Panc1 (cell line): ENCODE measurements at regions not wholly inside any gene's neighbourhood (a gene's known extent, or its start where the extent isn't known, plus 50 kb on each side); places are given as distances from the start of the nearest gene placed in this dataset.

Experiments used
- ATAC-seq: fragments of 200-7000 bp; cut with Tn5 transposase; 2 replicates; pipeline ENCODE4 v1.9.1; 2020; ENCODE audit warnings: mild to moderate bottlenecking, moderate library complexity
- BruUV-seq: library from RNA; stranded (reverse); fragments of 400-500 nt; replicated peaks from 2 replicates; lab custom pipeline; 2021; lab: Mats Ljungman, UMichigan
- CTCF ChIA-PET: fragments of 300-600 bp; sonication (Branson Sonifier 250); formaldehyde crosslinking; loops from one replicate; lab custom pipeline; 2022; ENCODE audit warnings: antibody characterized with exemption; lab: Charles Lee
- POLR2A ChIA-PET: fragments of 300-600 bp; sonication (Branson Sonifier 250); formaldehyde crosslinking; loops from one replicate; lab custom pipeline; 2022; ENCODE audit warnings: antibody characterized with exemption; lab: Charles Lee
- DNase-seq: peaks from one replicate; pipeline ENCODE4 v3.0.0-alpha.2; 2010; ENCODE audit warnings: low read depth, low spot score
- H3K27ac ChIP-seq: 2 replicates; pipeline ENCODE4 v1.5.1; 2011; ENCODE audit warnings: mild to moderate bottlenecking, low read length, inconsistent platforms
- H3K27me3 ChIP-seq: fragments of 200-500 bp; sonication (Bioruptor generic); 2 replicates; pipeline ENCODE4 v1.6.0; 2014; ENCODE audit warnings: low read length, inconsistent platforms; ENCODE audit not compliant: control insufficient read depth, insufficient read depth
- H3K36me3 ChIP-seq: fragments of 200-500 bp; sonication (Bioruptor generic); 2 replicates; pipeline ENCODE4 v1.5.1; 2014; ENCODE audit warnings: inconsistent platforms, mild to moderate bottlenecking, low read length, moderate library complexity; ENCODE audit not compliant: control insufficient read depth, insufficient read depth
- H3K4me1 ChIP-seq: 2 replicates; pipeline ENCODE4 v1.5.1; 2011; ENCODE audit warnings: inconsistent platforms, mild to moderate bottlenecking, low read length, moderate library complexity; ENCODE audit not compliant: control insufficient read depth, insufficient read depth
- H3K4me3 ChIP-seq, 2 experiments: 2 replicates each; pipeline ENCODE4 v1.5.1; 2011 to 2012; ENCODE audit warnings: low read depth in 2 of 2, low read length in 2 of 2, mild to moderate bottlenecking in 2 of 2, inconsistent platforms in 1 of 2, moderate library complexity in 1 of 2
- H3K9me3 ChIP-seq: fragments of 200-500 bp; sonication (Bioruptor generic); 2 replicates; pipeline ENCODE4 v1.5.1; 2014; ENCODE audit warnings: low read depth, mild to moderate bottlenecking, inconsistent platforms, low read length, moderate library complexity; ENCODE audit not compliant: control insufficient read depth, insufficient read depth
- CTCF ChIP-seq: fragments of 450-650 bp; IDR thresholded peaks from 2 replicates; pipeline ENCODE4 v1.5.1; 2017; ENCODE audit warnings: mild to moderate bottlenecking
- POLR2AphosphoS5 ChIP-seq: IDR thresholded peaks from 2 replicates; pipeline ENCODE4 v1.6.1; 2012; ENCODE audit warnings: mild to moderate bottlenecking, low read depth, low read length, moderate library complexity
- REST ChIP-seq, 2 experiments: IDR thresholded peaks; 2 replicates each; pipeline ENCODE4 v1.6.1; 2011 to 2012; ENCODE audit warnings: low read depth in 2 of 2, control low read depth in 1 of 2, low read length in 1 of 2, mild to moderate bottlenecking in 1 of 2, moderate library complexity in 1 of 2; ENCODE audit not compliant: insufficient read depth in 1 of 2
- SIN3A ChIP-seq: IDR thresholded peaks from 2 replicates; pipeline ENCODE4 v1.6.1; 2012; ENCODE audit warnings: low read depth, mild to moderate bottlenecking, low read length, moderate library complexity, borderline replicate concordance; ENCODE audit not compliant: insufficient read depth
- TCF7L2 ChIP-seq: IDR thresholded peaks from 2 replicates; pipeline ENCODE4 v1.6.1; 2011; ENCODE audit warnings: mild to moderate bottlenecking, low read depth, low read length, inconsistent platforms
- in situ Hi-C: cut with HindIII; loops from 2 replicates; pipeline ENCODE4 v1.10.0; 2016; ENCODE audit warnings: low sequenced_read_pairs, low pct_unique_long_range_greater_than_20kb
- intact Hi-C: fragments of 100-400 bp; cut with micrococcal nuclease; formaldehyde crosslinking; loops from one replicate; pipeline ENCODE4 v1.10.0; 2022; ENCODE audit not compliant: unreplicated experiment

- no peak for DNase-seq
- ChIA-PET POLR2A (no interaction called here), CTCF (no interaction called here)
- H3K36me3 ChIP-seq: no peaks in the 10 kb centered on the region
- no peak for ATAC-seq
- no peak overlapping the region for H3K27ac ChIP-seq
- intact Hi-C loops (no loop called here), in situ Hi-C loops (no loop called here)
- TF ChIP-seq CTCF (no peak), SIN3A (no peak), REST (IDR thresholded peaks at IDR 0.05; ENCODE audit: insufficient read depth in 1 of 2, low read depth in 2 of 2, low read length in 1 of 2) (no peak), POLR2AphosphoS5 (no peak), TCF7L2 (no peak)
- H3K4me3 ChIP-seq: no peak overlapping the region
- no TSS peak for BruUV-seq
- H3K9me3 ChIP-seq: peaks cover 11% of the 10 kb centered on the region; the same call in 1 of the 2 replicates
- no peaks in the 10 kb centered on the region for H3K4me1 ChIP-seq
- H3K27me3 ChIP-seq: no peaks in the 10 kb centered on the region
Observed at GRCh38 chr5:169395136-169395535, 94.2 kb upstream of the SLIT3 start.

- DNase-seq: no peak
- no peak for ATAC-seq
- Histone ChIP-seq H3K4me1 (no peaks in the 10 kb centered on the region), H3K4me3 (no peak overlapping the region), H3K27ac (no peak overlapping the region), H3K27me3 (no peaks in the 10 kb centered on the region), H3K9me3 (peaks cover 11% of the 10 kb centered on the region; the same call in 1 of the 2 replicates), H3K36me3 (no peaks in the 10 kb centered on the region)
- TF ChIP-seq TCF7L2 (no peak), REST (IDR thresholded peaks at IDR 0.05; ENCODE audit: insufficient read depth in 1 of 2, low read depth in 2 of 2, low read length in 1 of 2) (no peak)
- BruUV-seq: no TSS peak
- POLR2A ChIA-PET: no interaction called here
- intact Hi-C loops: no loop called here
- in situ Hi-C loops: no loop called here
- CTCF ChIA-PET: no interaction called here
Observed at GRCh38 chr5:169394371-169394770, 93.4 kb upstream of the SLIT3 start.
